Myocyte (in vitro differentiated cells): ENCODE measurements at regions not wholly inside any gene's neighbourhood (a gene's known extent, or its start where the extent isn't known, plus 50 kb on each side); places are given as distances from the start of the nearest gene placed in this dataset.
A peak's percentile ranks its signal among the peaks of the same experiment; 100 is the strongest.
"Not testable (repeated sequence)": the region's sequence is repeated elsewhere in the genome, so short reads cannot be mapped to it uniquely, and the experiment has no call there.

Experiments
- DNase-seq: peaks from one replicate; pipeline ENCODE4 v3.0.0-alpha.2; 2012; ENCODE audit warnings: low read depth

- no peak for DNase-seq
Measured at GRCh38 chr4:146124023-146124680, 51.4 kb upstream of the LSM6 start.

- no peak for DNase-seq
Measured at GRCh38 chr4:146123231-146123630, 52.3 kb upstream of the LSM6 start.

- no peak for DNase-seq
Measured at GRCh38 chr4:146122398-146122797, 53.1 kb upstream of the LSM6 start.

DNA sequence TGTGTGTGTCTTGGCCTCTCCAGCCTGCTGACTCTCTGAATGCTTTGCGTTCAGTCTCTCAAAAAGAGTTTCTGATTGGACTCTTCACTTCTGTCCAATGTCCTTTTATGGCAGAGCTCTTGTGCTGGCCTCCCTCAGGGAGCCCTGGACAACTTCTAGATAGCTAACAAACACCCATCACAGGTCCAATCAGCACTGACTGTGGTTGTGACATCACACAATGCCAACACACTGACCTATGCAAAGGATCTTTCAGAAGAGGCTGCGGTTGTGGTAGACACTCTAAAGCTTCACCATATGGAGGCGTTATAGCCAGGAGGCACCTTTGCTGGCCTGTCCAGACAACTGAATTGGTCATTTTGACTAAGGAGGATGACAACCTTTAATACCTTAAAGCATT lies 53.8 kb upstream of the LSM6 start:
- no peak for DNase-seq

DNA sequence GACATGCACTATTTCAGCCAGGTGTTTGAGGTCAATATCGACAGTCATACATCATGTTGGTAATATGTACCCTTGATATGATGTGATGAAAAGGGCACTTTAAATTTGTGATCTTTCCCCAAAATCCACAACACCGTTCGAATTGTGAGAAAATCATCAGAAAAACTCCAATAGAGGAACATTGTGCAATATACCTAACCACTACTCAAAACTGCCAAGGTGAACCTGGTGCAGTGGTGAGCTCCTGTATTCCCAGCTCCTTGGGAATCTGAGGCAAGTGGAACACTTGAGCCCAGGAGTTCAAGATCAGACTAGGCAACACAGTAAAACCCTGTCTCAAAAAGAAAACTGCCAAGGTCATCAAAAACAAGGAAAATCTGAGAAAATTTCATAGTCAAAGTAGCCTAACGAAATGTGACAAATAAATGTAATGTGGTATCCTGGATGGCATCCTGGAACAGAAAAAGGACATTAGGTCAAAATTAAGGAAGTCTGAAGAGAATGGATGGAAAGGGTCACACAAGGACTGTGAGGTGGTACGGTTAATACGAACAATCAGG lies 55.6 kb upstream of the LSM6 start:
- DNase-seq, result no peak

GRCh38 chr4:146114066-146114465 lies 61.5 kb upstream of the LSM6 start:
- DNase-seq, result no peak

DNA sequence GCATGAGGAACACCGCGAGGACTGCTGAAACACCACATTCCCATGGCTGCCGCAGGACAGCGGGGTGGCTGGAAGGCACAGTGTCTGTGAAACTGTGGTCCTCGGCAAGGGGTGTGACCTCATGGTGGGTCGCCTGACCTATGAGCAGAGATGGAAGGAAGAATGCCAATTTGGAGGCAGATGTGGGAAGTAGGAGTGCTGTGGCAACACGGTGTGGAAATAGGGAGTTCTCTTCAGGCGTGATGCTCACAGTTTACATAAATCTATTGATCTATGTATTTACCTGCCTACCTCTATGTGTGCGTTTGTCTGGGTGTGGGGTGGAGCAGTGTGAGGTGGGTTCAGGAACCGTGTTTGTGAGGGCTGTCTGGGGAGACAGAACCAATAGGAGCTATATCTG lies 62.3 kb upstream of the LSM6 start:
- no peak for DNase-seq

- no peak for DNase-seq
Measured at GRCh38 chr4:146112389-146112788, 63.1 kb upstream of the LSM6 start.

- no peak for DNase-seq
Measured at GRCh38 chr4:146110871-146111485, 64.5 kb upstream of the LSM6 start.

DNA sequence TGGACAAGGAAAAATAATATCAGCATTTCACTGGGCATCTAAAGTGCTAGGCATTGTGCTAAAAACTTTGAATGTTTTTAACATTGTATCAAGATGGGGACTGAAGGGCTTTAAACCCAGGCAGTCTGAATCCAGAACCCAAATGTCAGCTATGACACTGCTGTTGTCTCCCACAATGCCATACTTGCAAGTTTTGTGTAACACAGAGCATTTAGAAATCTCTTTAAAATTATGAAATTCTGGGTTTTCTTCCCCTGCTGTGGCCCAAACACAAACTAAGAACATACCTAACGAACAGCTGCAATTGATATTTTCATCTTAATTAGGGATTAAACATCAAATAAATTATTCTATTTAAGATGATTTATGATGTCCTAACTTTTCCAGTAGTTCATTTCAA lies 66.8 kb upstream of the LSM6 start:
- no peak for DNase-seq

DNA sequence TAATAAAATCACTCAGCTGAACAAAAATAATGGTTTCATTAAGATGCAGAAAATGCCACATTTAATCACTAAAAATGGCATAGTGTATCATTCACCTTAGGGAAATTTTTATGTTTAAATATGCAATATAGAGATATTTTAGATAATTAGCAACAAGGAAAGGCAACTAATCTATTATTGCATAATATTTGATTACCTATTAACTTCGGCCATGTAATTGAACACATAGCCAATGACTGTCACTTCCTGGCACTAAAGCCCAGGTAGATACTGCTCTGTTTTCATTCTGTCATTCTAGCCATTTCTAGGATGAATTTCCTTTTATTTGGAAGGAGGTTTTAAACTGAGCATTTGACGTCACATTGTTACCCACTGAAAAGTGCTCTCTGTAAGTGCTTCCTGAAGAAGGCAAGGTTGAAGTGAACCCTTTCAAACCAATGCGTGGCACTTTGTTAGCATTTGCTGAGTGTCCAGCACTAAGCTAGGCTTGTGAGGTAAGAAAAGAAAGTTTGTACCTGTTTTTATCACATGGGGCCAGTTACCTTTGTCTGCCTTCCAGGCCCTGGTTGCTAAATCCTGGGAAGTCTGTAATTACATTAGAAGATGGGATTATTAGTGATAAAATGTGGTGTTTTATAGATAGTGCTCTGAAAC lies 67.8 kb upstream of the LSM6 start:
- no peak for DNase-seq

DNA sequence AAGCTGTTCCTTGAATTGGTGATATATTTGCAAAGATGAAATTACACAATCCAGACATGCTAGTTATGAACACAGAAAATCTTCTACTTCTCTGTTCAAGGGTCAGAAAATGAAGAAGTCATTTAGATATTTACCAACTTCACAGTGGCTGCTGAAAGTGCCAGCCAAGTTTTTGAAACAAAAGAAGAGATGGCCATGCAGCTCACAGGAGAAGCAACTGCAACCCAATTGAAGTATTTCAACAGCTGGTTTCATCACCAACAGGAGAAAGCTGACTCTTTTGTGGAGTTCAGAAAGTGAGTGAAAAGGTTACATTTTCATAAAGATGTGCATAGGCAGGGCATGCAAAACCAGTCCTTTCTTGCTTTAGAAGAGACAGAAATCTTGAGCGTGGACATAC lies 70.1 kb upstream of the LSM6 start:
- peak; percentile 11 for DNase-seq

DNA sequence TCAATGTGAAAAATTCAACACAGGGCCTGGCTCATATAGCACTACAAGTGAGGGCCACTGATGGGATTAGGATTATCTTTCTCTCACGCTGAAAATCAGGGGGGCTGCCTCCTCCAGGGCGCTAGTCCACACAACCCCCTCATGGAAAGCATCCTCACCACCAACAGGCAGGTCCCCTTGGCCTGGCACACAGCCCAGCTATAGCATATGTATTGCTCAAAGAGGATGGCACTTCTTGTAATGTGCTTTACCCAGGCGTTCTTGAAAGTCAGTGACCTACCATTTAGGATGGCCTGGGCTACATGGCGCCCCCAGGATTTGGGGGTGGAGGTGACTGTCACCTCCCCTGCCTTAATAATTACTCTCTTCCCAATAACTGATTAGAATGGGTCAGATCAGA lies 71.0 kb upstream of the LSM6 start:
- DNase-seq, result no peak

- DNase-seq, result not testable (repeated sequence)
Measured at GRCh38 chr4:146104052-146104451, 71.5 kb upstream of the LSM6 start.

GRCh38 chr4:146099585-146099984 lies 75.9 kb upstream of the LSM6 start:
- DNase-seq, result no peak

- DNase-seq, result no peak
Measured at GRCh38 chr4:146098978-146099377, 76.5 kb upstream of the LSM6 start.

GRCh38 chr4:146098397-146098796 lies 77.1 kb upstream of the LSM6 start:
- no peak for DNase-seq

GRCh38 chr4:146096371-146096770 lies 79.1 kb upstream of the LSM6 start:
- no peak for DNase-seq

DNA sequence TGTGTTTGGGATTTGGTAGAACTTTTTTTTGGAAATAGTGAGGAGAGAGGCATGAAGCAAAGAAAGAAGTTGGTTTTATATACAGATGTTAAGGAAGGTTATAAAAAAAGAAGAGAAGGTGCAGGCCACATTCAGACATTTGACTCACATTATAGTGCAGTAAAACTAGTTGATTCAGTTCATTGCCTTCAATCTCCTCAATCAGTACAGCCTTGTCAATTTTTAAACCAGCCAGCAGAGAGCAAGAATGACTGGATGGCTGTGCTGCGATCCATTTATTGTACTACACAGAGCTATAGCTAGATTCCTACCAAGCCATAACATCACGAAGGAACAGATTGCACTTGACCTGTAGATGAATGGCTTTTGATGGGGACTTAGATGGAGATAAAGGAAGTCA lies 79.7 kb upstream of the LSM6 start:
- DNase-seq, result no peak

DNA sequence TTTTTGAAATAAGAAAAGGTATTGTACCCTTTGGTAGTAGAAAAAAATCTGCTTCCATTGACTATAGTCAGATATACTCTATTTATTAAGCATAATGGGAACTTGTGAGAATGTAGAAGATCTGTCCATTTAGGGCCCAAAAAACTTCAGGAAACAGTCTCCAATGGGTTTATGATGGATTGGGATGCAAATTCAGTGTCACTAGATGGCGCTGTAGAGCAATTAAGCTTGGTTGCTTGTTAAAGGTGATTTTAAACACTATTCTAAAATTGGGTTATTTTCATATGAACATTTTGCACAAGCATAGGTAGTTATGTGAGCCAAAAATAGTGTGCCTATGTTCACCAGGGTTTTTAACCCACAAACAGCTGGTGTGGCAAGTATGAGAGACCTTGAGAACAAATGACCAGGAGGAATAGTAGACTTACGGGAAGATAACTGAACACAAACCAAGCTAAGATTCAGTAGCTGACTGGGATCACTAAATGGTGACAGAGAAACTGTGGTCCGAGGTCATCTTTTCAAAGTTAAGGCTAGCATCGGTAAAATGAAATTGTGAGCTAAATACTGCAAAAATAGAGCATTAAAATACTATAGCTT lies 80.3 kb upstream of the LSM6 start:
- peak; percentile 66 for DNase-seq

GRCh38 chr4:146088690-146089089 lies 86.8 kb upstream of the LSM6 start:
- no peak for DNase-seq

- peak; percentile 74 for DNase-seq
Measured at GRCh38 chr4:146087856-146088255, 87.7 kb upstream of the LSM6 start.
